ENCODE measurements at regions not wholly inside any gene's neighbourhood (a gene's known extent, or its start where the extent isn't known, plus 50 kb on each side); places are given as distances from the start of the nearest gene placed in this dataset.

GRCh38 chr2:176777262-176777661 is 435.3 kb upstream of the HNRNPA3 start:
- no peak for FAIRE-seq
- H3K4me3 ChIP-seq (ENCODE audit: low read length in 3 of 3): no peak overlapping the region
- TF ChIP-seq CTCF (IDR thresholded peaks at IDR 0.05; ENCODE audit: borderline replicate concordance, extremely low read depth, insufficient read depth): no peak
- no peaks in the 10 kb centered on the region for H3K27me3 ChIP-seq (ENCODE audit: control insufficient read depth, insufficient read depth, low read length)
- H3K36me3 ChIP-seq (ENCODE audit: control insufficient read depth in 2 of 3, insufficient read depth in 3 of 3, low read length in 3 of 3): no peaks in the 10 kb centered on the region
- H3K4me1 ChIP-seq (ENCODE audit: control insufficient read depth in 2 of 3, insufficient read depth in 2 of 3, low read depth in 1 of 3, low read length in 3 of 3): no peaks in the 10 kb centered on the region
- no peak for DNase-seq
- no peaks in the 10 kb centered on the region for H3K9me3 ChIP-seq (ENCODE audit: control insufficient read depth in 2 of 3, insufficient read depth in 1 of 3, low read length in 3 of 3)
- no peak overlapping the region for H3K27ac ChIP-seq (ENCODE audit: low read depth in 2 of 2, low read length in 2 of 2)
- intact Hi-C loops (cut with DNase I): no loop called here
- H3K9ac ChIP-seq (ENCODE audit: low read length in 3 of 3): no peak overlapping the region

- H3K27ac ChIP-seq (ENCODE audit: low read depth in 2 of 2, low read length in 2 of 2): no peak overlapping the region
- no peaks in the 10 kb centered on the region for H3K36me3 ChIP-seq (ENCODE audit: control insufficient read depth in 2 of 3, insufficient read depth in 3 of 3, low read length in 3 of 3)
- H3K9me3 ChIP-seq (ENCODE audit: control insufficient read depth in 2 of 3, insufficient read depth in 1 of 3, low read length in 3 of 3): no peaks in the 10 kb centered on the region
- no peaks in the 10 kb centered on the region for H3K4me1 ChIP-seq (ENCODE audit: control insufficient read depth in 2 of 3, insufficient read depth in 2 of 3, low read depth in 1 of 3, low read length in 3 of 3)
- H3K9ac ChIP-seq (ENCODE audit: low read length in 3 of 3): no peak overlapping the region
- intact Hi-C loops (cut with DNase I): no loop called here
- H3K27me3 ChIP-seq (ENCODE audit: control insufficient read depth, insufficient read depth, low read length): no peaks in the 10 kb centered on the region
- FAIRE-seq: no peak
- no peak overlapping the region for H3K4me3 ChIP-seq (ENCODE audit: low read length in 3 of 3)
- no peak for TF ChIP-seq CTCF (IDR thresholded peaks at IDR 0.05; ENCODE audit: borderline replicate concordance, extremely low read depth, insufficient read depth)
- no peak for DNase-seq
These were observed 432.7 kb upstream of the HNRNPA3 start for GRCh38 chr2:176779917-176780316.

- no peaks in the 10 kb centered on the region for H3K27me3 ChIP-seq (ENCODE audit: control insufficient read depth, insufficient read depth, low read length)
- no peak overlapping the region for H3K9ac ChIP-seq (ENCODE audit: low read length in 3 of 3)
- TF ChIP-seq CTCF (IDR thresholded peaks at IDR 0.05; ENCODE audit: borderline replicate concordance, extremely low read depth, insufficient read depth): no peak
- DNase-seq (no peak), FAIRE-seq (no peak)
- no peak overlapping the region for H3K4me3 ChIP-seq (ENCODE audit: low read length in 3 of 3)
- no peaks in the 10 kb centered on the region for H3K36me3 ChIP-seq (ENCODE audit: control insufficient read depth in 2 of 3, insufficient read depth in 3 of 3, low read length in 3 of 3)
- H3K9me3 ChIP-seq (ENCODE audit: control insufficient read depth in 2 of 3, insufficient read depth in 1 of 3, low read length in 3 of 3): no peaks in the 10 kb centered on the region
- intact Hi-C loops (cut with DNase I): no loop called here
- H3K4me1 ChIP-seq (ENCODE audit: control insufficient read depth in 2 of 3, insufficient read depth in 2 of 3, low read depth in 1 of 3, low read length in 3 of 3): no peaks in the 10 kb centered on the region
- no peak overlapping the region for H3K27ac ChIP-seq (ENCODE audit: low read depth in 2 of 2, low read length in 2 of 2)
These were observed 432.2 kb upstream of the HNRNPA3 start for GRCh38 chr2:176780348-176780747.

GRCh38 chr2:176781570-176782217 is 430.9 kb upstream of the HNRNPA3 start:
- Histone ChIP-seq H3K27ac (ENCODE audit: low read depth in 2 of 2, low read length in 2 of 2) (no peak overlapping the region), H3K9ac (ENCODE audit: low read length in 3 of 3) (no peak overlapping the region), H3K9me3 (ENCODE audit: control insufficient read depth in 2 of 3, insufficient read depth in 1 of 3, low read length in 3 of 3) (no peaks in the 10 kb centered on the region), H3K4me3 (ENCODE audit: low read length in 3 of 3) (no peak overlapping the region), H3K27me3 (ENCODE audit: control insufficient read depth, insufficient read depth, low read length) (no peaks in the 10 kb centered on the region), H3K36me3 (ENCODE audit: control insufficient read depth in 2 of 3, insufficient read depth in 3 of 3, low read length in 3 of 3) (no peaks in the 10 kb centered on the region), H3K4me1 (ENCODE audit: control insufficient read depth in 2 of 3, insufficient read depth in 2 of 3, low read depth in 1 of 3, low read length in 3 of 3) (no peaks in the 10 kb centered on the region)
- no peak for TF ChIP-seq CTCF (IDR thresholded peaks at IDR 0.05; ENCODE audit: borderline replicate concordance, extremely low read depth, insufficient read depth)
- FAIRE-seq: no peak
- intact Hi-C loops (cut with DNase I): no loop called here
- DNase-seq: no peak
